HG02973 (cell line): ENCODE measurements at regions not wholly inside any gene's neighbourhood (a gene's known extent, or its start where the extent isn't known, plus 50 kb on each side); places are given as distances from the start of the nearest gene placed in this dataset.

Experiments
- ATAC-seq: cut with Tn5 transposase; IDR thresholded peaks from one replicate; pipeline ENCODE4 v1.9.1; 2021; ENCODE audit warnings: moderate library complexity; ENCODE audit not compliant: unreplicated experiment

- peak; percentile 80 for ATAC-seq
These were observed 188.1 kb downstream of the ARL4C start for GRCh38 chr2:234308813-234309195.

- ATAC-seq: no peak
These were observed 188.6 kb downstream of the ARL4C start for GRCh38 chr2:234308073-234308812.

GRCh38 chr2:234307322-234307961, 189.4 kb downstream of the ARL4C start:
- ATAC-seq: no peak

- no peak for ATAC-seq
These were observed 190.3 kb downstream of the ARL4C start for GRCh38 chr2:234306426-234307173.

GRCh38 chr2:234305846-234306245, 191.0 kb downstream of the ARL4C start:
- no peak for ATAC-seq

GRCh38 chr2:234304950-234305349, 191.9 kb downstream of the ARL4C start:
- ATAC-seq: no peak

- ATAC-seq: no peak
These were observed 194.3 kb downstream of the ARL4C start for GRCh38 chr2:234302664-234302991.

- ATAC-seq: no peak
These were observed 195.7 kb downstream of the ARL4C start for GRCh38 chr2:234300932-234301823.

GRCh38 chr2:234300391-234300925, 196.4 kb downstream of the ARL4C start:
- no peak for ATAC-seq

GRCh38 chr2:234298918-234299317, 198.0 kb downstream of the ARL4C start:
- ATAC-seq: no peak

- ATAC-seq: no peak
These were observed 199.9 kb downstream of the ARL4C start for GRCh38 chr2:234296991-234297390.

GRCh38 chr2:234293973-234294372, 202.9 kb downstream of the ARL4C start:
- no peak for ATAC-seq

GRCh38 chr2:234292962-234293243, 204.0 kb downstream of the ARL4C start:
- no peak for ATAC-seq

GRCh38 chr2:234292205-234292961, 204.5 kb downstream of the ARL4C start:
- ATAC-seq: peak; percentile 71

GRCh38 chr2:234291765-234292204, 205.1 kb downstream of the ARL4C start:
- ATAC-seq: peak; percentile 8

- peak; percentile 56 for ATAC-seq
These were observed 206.2 kb downstream of the ARL4C start for GRCh38 chr2:234290671-234291070.

GRCh38 chr2:234289834-234290590, 206.9 kb downstream of the ARL4C start:
- no peak for ATAC-seq

- no peak for ATAC-seq
These were observed 207.9 kb downstream of the ARL4C start for GRCh38 chr2:234288974-234289455.

GRCh38 chr2:234287650-234288049, 209.2 kb downstream of the ARL4C start:
- no peak for ATAC-seq
